ENCODE measurements at regions not wholly inside any gene's neighbourhood (a gene's known extent, or its start where the extent isn't known, plus 50 kb on each side); places are given as distances from the start of the nearest gene placed in this dataset.

GRCh38 chrY:21259707-21260106, 251.4 kb upstream of the RBMY1B start:
- TF ChIP-seq CTCF (IDR thresholded peaks at IDR 0.05) (no peak), ZFX (IDR thresholded peaks at IDR 0.05; ENCODE audit: borderline replicate concordance) (no peak)

All from 22Rv1 (cell line).